ENCODE measurements at regions not wholly inside any gene's neighbourhood (a gene's known extent, or its start where the extent isn't known, plus 50 kb on each side); places are given as distances from the start of the nearest gene placed in this dataset.

DNA sequence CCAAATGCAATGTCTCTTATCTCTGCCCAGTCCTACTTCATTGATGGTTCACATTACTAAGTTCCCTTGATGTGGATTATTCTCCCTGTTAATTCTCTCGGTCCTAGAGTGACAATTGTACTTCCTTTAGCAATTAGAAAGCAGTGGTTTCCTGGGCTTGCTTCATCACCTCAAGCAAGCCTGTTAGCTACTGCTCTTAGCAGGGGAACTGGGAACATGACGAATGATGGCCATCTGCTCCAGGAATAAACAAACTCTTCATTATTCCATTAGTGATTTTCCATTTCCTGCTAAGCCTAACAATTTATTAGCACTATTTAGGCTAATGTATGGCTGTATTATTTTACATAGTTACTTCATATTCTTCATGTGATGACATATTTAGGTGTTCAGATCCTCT lies 331.8 kb downstream of the MTX2 start:
- no peaks in the 10 kb centered on the region for H3K9me3 ChIP-seq (ENCODE audit: control insufficient read depth, insufficient read depth, low read depth, low read length)
- no peak overlapping the region for H3K4me3 ChIP-seq (ENCODE audit: low read depth, low read length)
- ChIA-PET CTCF (interaction anchor here (0.7 kb wide), 1 partner anchor 1063 kb away, joined by 3 read pairs; no protein-coding TSS in a partner anchor), POLR2A (no interaction called here)
- no peaks in the 10 kb centered on the region for H3K36me3 ChIP-seq (ENCODE audit: control insufficient read depth in 2 of 2, insufficient read depth in 1 of 2, low read length in 2 of 2)
- TF ChIP-seq ZBTB17 (tag by site-specific recombination; IDR thresholded peaks at IDR 0.05) (no peak), ZNF26 (tag by site-specific recombination; IDR thresholded peaks at IDR 0.05) (no peak), HIC1 (tag by site-specific recombination; IDR thresholded peaks at IDR 0.05) (no peak), ZNF292 (tag by site-specific recombination; IDR thresholded peaks at IDR 0.05; ENCODE audit: borderline replicate concordance, low read depth) (no peak), ZNF423 (tag by site-specific recombination; IDR thresholded peaks at IDR 0.05) (no peak), ZFP69B (tag by site-specific recombination; IDR thresholded peaks at IDR 0.05) (no peak), ZNF791 (tag by site-specific recombination; IDR thresholded peaks at IDR 0.05) (no peak), ZNF391 (tag by site-specific recombination; IDR thresholded peaks at IDR 0.05; ENCODE audit: borderline replicate concordance, low read depth) (no peak), ZNF140 (tag by site-specific recombination; IDR thresholded peaks at IDR 0.05) (no peak), ZNF623 (tag by site-specific recombination; IDR thresholded peaks at IDR 0.05) (no peak), KLF1 (tag by site-specific recombination; IDR thresholded peaks at IDR 0.05) (no peak), ZNF677 (tag by site-specific recombination; IDR thresholded peaks at IDR 0.05) (no peak), ZNF624 (tag by site-specific recombination; IDR thresholded peaks at IDR 0.05) (no peak), ZNF2 (tag by site-specific recombination; IDR thresholded peaks at IDR 0.05) (no peak), ZNF335 (tag by site-specific recombination; conservative IDR thresholded peaks at IDR 0.05) (no peak), ZNF544 (tag by site-specific recombination; IDR thresholded peaks at IDR 0.05) (no peak)
- H3K4me1 ChIP-seq (ENCODE audit: control insufficient read depth, insufficient read depth, low read length), result peaks cover 3% of the 10 kb centered on the region; the same call in 1 of the 2 replicates
- H3K27ac ChIP-seq (ENCODE audit: extremely low read depth, low read depth, low read length), result no peak overlapping the region

- ChIA-PET CTCF (interaction anchor here (0.6 to 1.5 kb wide), 2 partner anchors 42 to 759 kb away, joined by 3 read pairs; no protein-coding TSS in a partner anchor), POLR2A (no interaction called here)
- Histone ChIP-seq H3K9me3 (ENCODE audit: control insufficient read depth, insufficient read depth, low read depth, low read length) (no peaks in the 10 kb centered on the region), H3K27ac (ENCODE audit: extremely low read depth, low read depth, low read length) (no peak overlapping the region), H3K4me1 (ENCODE audit: control insufficient read depth, insufficient read depth, low read length) (0 out of 2 replicates have a peak, but pooled peaks cover 5% of the 10 kb centered on the region), H3K4me3 (ENCODE audit: low read depth, low read length) (no peak overlapping the region), H3K36me3 (ENCODE audit: control insufficient read depth in 2 of 2, insufficient read depth in 1 of 2, low read length in 2 of 2) (no peaks in the 10 kb centered on the region)
- TF ChIP-seq, protein P1, sequence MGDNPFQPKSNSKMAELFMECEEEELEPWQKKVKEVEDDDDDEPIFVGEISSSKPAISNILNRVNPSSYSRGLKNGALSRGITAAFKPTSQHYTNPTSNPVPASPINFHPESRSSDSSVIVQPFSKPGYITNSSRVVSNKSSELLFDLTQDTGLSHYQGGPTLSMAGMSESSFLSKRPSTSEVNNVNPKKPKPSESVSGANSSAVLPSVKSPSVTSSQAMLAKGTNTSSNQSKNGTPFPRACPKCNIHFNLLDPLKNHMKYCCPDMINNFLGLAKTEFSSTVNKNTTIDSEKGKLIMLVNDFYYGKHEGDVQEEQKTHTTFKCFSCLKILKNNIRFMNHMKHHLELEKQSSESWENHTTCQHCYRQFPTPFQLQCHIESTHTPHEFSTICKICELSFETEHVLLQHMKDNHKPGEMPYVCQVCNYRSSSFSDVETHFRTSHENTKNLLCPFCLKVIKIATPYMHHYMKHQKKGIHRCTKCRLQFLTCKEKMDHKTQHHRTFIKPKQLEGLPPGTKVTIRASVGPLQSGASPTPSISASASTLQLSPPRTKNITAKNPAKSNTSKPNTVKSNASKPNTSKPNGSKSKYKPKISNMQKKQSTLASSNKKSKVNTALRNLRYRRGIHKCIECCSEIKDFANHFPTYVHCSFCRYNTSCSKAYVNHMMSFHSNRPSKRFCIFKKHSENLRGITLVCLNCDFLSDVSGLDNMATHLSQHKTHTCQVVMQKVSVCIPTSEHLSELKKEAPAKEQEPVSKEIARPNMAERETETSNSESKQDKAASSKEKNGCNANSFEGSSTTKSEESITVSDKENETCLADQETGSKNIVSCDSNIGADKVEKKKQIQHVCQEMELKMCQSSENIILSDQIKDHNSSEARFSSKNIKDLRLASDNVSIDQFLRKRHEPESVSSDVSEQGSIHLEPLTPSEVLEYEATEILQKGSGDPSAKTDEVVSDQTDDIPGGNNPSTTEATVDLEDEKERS (tag by site-specific recombination; IDR thresholded peaks at IDR 0.05), result no peak
- TF ChIP-seq ZNF571 (tag by site-specific recombination; IDR thresholded peaks at IDR 0.05), result no peak
- no peak for TF ChIP-seq MYNN (tag by site-specific recombination; IDR thresholded peaks at IDR 0.05; ENCODE audit: borderline replicate concordance)
- TF ChIP-seq, protein P2, sequence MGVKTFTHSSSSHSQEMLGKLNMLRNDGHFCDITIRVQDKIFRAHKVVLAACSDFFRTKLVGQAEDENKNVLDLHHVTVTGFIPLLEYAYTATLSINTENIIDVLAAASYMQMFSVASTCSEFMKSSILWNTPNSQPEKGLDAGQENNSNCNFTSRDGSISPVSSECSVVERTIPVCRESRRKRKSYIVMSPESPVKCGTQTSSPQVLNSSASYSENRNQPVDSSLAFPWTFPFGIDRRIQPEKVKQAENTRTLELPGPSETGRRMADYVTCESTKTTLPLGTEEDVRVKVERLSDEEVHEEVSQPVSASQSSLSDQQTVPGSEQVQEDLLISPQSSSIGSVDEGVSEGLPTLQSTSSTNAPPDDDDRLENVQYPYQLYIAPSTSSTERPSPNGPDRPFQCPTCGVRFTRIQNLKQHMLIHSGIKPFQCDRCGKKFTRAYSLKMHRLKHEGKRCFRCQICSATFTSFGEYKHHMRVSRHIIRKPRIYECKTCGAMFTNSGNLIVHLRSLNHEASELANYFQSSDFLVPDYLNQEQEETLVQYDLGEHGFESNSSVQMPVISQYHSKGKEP (tag by site-specific recombination; IDR thresholded peaks at IDR 0.05), result no peak
- no peak for TF ChIP-seq ZNF335 (tag by site-specific recombination; conservative IDR thresholded peaks at IDR 0.05)
- TF ChIP-seq, protein P3, sequence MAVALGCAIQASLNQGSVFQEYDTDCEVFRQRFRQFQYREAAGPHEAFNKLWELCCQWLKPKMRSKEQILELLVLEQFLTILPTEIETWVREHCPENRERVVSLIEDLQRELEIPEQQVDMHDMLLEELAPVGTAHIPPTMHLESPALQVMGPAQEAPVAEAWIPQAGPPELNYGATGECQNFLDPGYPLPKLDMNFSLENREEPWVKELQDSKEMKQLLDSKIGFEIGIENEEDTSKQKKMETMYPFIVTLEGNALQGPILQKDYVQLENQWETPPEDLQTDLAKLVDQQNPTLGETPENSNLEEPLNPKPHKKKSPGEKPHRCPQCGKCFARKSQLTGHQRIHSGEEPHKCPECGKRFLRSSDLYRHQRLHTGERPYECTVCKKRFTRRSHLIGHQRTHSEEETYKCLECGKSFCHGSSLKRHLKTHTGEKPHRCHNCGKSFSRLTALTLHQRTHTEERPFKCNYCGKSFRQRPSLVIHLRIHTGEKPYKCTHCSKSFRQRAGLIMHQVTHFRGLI (tag by site-specific recombination; IDR thresholded peaks at IDR 0.05), result no peak
- TF ChIP-seq ZNF423 (tag by site-specific recombination; IDR thresholded peaks at IDR 0.05), result no peak
- no peak for TF ChIP-seq ZNF560 (tag by site-specific recombination; IDR thresholded peaks at IDR 0.05; ENCODE audit: borderline replicate concordance)
- no peak for TF ChIP-seq ZNF184 (tag by site-specific recombination; IDR thresholded peaks at IDR 0.05)
- no peak for TF ChIP-seq ZNF558 (tag by site-specific recombination; IDR thresholded peaks at IDR 0.05)
- TF ChIP-seq IKZF3 (tag by site-specific recombination; IDR thresholded peaks at IDR 0.05), result no peak
- TF ChIP-seq ZIC2 (tag by site-specific recombination; IDR thresholded peaks at IDR 0.05), result no peak
- TF ChIP-seq ZBTB21 (tag by site-specific recombination; IDR thresholded peaks at IDR 0.05), result no peak
Observed at GRCh38 chr2:176612036-176612435, 342.8 kb downstream of the MTX2 start.
